K562 (cell line): ENCODE measurements at regions not wholly inside any gene's neighbourhood (a gene's known extent, or its start where the extent isn't known, plus 50 kb on each side); places are given as distances from the start of the nearest gene placed in this dataset.

ENCODE experiments used
- ATAC-seq: fragments of 200-7000 bp; cut with Tn5 transposase; 3 replicates; pipeline ENCODE4 v1.9.1; 2020; ENCODE audit warnings: moderate library complexity
- BruUV-seq: library from RNA; stranded (reverse); fragments of 400-500 nt; replicated peaks from 2 replicates; lab custom pipeline; 2021; lab: Mats Ljungman, UMichigan
- CTCF ChIA-PET: fragments of 300-600 bp; formaldehyde crosslinking; extraction: SDS; loops from one replicate; lab custom pipeline; 2021; ENCODE audit warnings: low intra/inter-chr PET ratio; lab: Yijun Ruan, JAX
- POLR2A ChIA-PET: fragments of 300-600, 350-650 bp; sonication (Branson Sonifier 250); formaldehyde crosslinking; extraction: SDS; loops from one replicate; lab custom pipeline; 2021; ENCODE audit warnings: antibody characterized with exemption, inconsistent platforms; lab: Yijun Ruan, JAX
- DNase-seq, 4 experiments: peaks; one replicate each; pipeline versions ENCODE4 v3.0.0 to v3.0.0-alpha.2; 2011 to 2018; ENCODE audit warnings: low spot score in 3 of 4, mixed read lengths in 3 of 4; ENCODE audit errors: extremely low read depth in 1 of 4
- FAIRE-seq: peaks from 2 replicates; lab custom pipeline; 2011; peaks lifted over from hg19 to GRCh38; lab: Jason Lieb, UNC
- H2AFZ ChIP-seq: 2 replicates; pipeline ENCODE4 v1.6.0; 2011; ENCODE audit warnings: low read depth, low read length, control low read depth, inconsistent platforms
- H3K27ac ChIP-seq: fragments of 200-600 bp; 3 replicates; pipeline ENCODE4 v1.8.0; 2011; ENCODE audit warnings: low read depth, mild to moderate bottlenecking, control low read depth, inconsistent platforms, low read length, moderate library complexity, mixed read lengths; ENCODE audit errors: extremely low read depth
- H3K27me3 ChIP-seq, 2 experiments: fragments of 300-600 bp in 1 of 2; 2 replicates in 1 of 2; 3 replicates in 1 of 2; pipeline versions ENCODE4 v1.6.0 to v1.8.0; 2011; ENCODE audit warnings: inconsistent platforms in 2 of 2, low read length in 2 of 2, mild to moderate bottlenecking in 1 of 2, mixed read lengths in 1 of 2, moderate library complexity in 1 of 2; ENCODE audit not compliant: control insufficient read depth in 2 of 2, insufficient read depth in 2 of 2
- H3K36me3 ChIP-seq: fragments of 300-600 bp; 3 replicates; pipeline ENCODE4 v1.8.0; 2011; ENCODE audit warnings: mild to moderate bottlenecking, low read length, inconsistent platforms; ENCODE audit not compliant: control insufficient read depth, insufficient read depth
- H3K4me1 ChIP-seq, 2 experiments: fragments of 200-600 bp in 1 of 2; replicated peaks in 1 of 2; 2 replicates in 1 of 2; 3 replicates in 1 of 2; pipeline versions ENCODE4 v1.5.1 to v1.8.0; 2011; ENCODE audit warnings: inconsistent platforms in 2 of 2, low read length in 2 of 2, mild to moderate bottlenecking in 1 of 2, mixed read lengths in 1 of 2, moderate library complexity in 1 of 2; ENCODE audit not compliant: control insufficient read depth in 2 of 2, insufficient read depth in 2 of 2
- H3K4me2 ChIP-seq: 2 replicates; pipeline ENCODE4 v1.6.1; 2011; ENCODE audit warnings: low read length, control low read depth, inconsistent platforms, mixed read lengths; ENCODE audit not compliant: insufficient read depth
- H3K4me3 ChIP-seq: fragments of 200-600 bp; sonication (generic), shearing (Covaris generic); 2 replicates; pipeline ENCODE4 v1.5.1; 2016; ENCODE audit warnings: control low read depth, inconsistent platforms
- H3K79me2 ChIP-seq: fragments of 200-600 bp; 3 replicates; pipeline ENCODE4 v1.8.0; 2011; ENCODE audit warnings: low read length, inconsistent platforms; ENCODE audit not compliant: control insufficient read depth, insufficient read depth
- H3K9ac ChIP-seq, 2 experiments: 2 replicates each; pipeline versions ENCODE4 v1.6.0 to v1.6.1; 2011; ENCODE audit warnings: low read depth in 2 of 2, low read length in 2 of 2, control low read depth in 1 of 2, inconsistent platforms in 1 of 2, mild to moderate bottlenecking in 1 of 2, mixed read lengths in 1 of 2; ENCODE audit not compliant: insufficient read depth in 1 of 2
- H3K9me1 ChIP-seq: one replicate; pipeline ENCODE4 v1.6.0; 2011; ENCODE audit warnings: inconsistent platforms, mild to moderate bottlenecking, low read length, moderate library complexity; ENCODE audit not compliant: control insufficient read depth, insufficient read depth
- H3K9me3 ChIP-seq: replicated peaks from 2 replicates; pipeline ENCODE4 v1.5.1; 2011; ENCODE audit warnings: low read depth, low read length, inconsistent platforms; ENCODE audit not compliant: control insufficient read depth, insufficient read depth
- H4K20me1 ChIP-seq: replicated peaks from 2 replicates; pipeline ENCODE4 v1.6.1; 2011; ENCODE audit warnings: low read length, inconsistent platforms, mixed read lengths; ENCODE audit not compliant: control insufficient read depth, insufficient read depth
- BACH1 ChIP-seq: fragments of 200-800 bp; sonication (Bioruptor generic); IDR thresholded peaks from 2 replicates; pipeline ENCODE4 v1.6.1; 2016; ENCODE audit warnings: missing genetic modification characterization, missing compliant biosample characterization
- FOXJ3 ChIP-seq: sonication (generic); formaldehyde crosslinking; IDR thresholded peaks from 2 replicates; pipeline ENCODE4 v1.4.0; 2020; ENCODE audit warnings: mild to moderate bottlenecking, missing genetic modification reagents
- FOXP1 ChIP-seq: sonication (generic); formaldehyde crosslinking; IDR thresholded peaks from 2 replicates; pipeline ENCODE4 v1.8.0; 2022; ENCODE audit warnings: mild to moderate bottlenecking, missing genetic modification reagents
- RB1 ChIP-seq: fragments of 450-650 bp; IDR thresholded peaks from 2 replicates; pipeline ENCODE4 v1.6.1; 2017; ENCODE audit warnings: low read depth, mild to moderate bottlenecking
- RFX1 ChIP-seq: fragments of 450-650 bp; IDR thresholded peaks from 2 replicates; pipeline ENCODE4 v1.6.1; 2016; ENCODE audit warnings: mild to moderate bottlenecking, moderate library complexity
- SMC3 ChIP-seq: conservative IDR thresholded peaks from 2 replicates; pipeline ENCODE4 v1.6.1; 2011; ENCODE audit warnings: low read depth, low read length, improper control_type of control experiment; ENCODE audit not compliant: insufficient read depth
- ZBTB8A ChIP-seq: fragments of 450-650 bp; IDR thresholded peaks from 2 replicates; pipeline ENCODE4 v1.6.1; 2018; ENCODE audit warnings: mild to moderate bottlenecking, moderate library complexity; ENCODE audit not compliant: partially characterized antibody
- ZNF444 ChIP-seq: fragments of 250-450 bp; sonication (Bioruptor Pico); IDR thresholded peaks from 2 replicates; pipeline ENCODE4 v1.4.0; 2020; ENCODE audit warnings: mild to moderate bottlenecking, moderate library complexity
- WGBS: fragments of 100-300 bp; shearing (Covaris generic); methylation state at CpG from one replicate; pipeline ENCODE4 v1.1.6; 2016; ENCODE audit warnings: low coverage, mixed read lengths; ENCODE audit not compliant: insufficient coverage; ENCODE audit errors: missing lambda C conversion rate; 5-methylcytosine and 5-hydroxymethylcytosine counted together
- in situ Hi-C: fragments of 300-500 bp; cut with MboI; formaldehyde crosslinking; loops from 4 replicates; pipeline ENCODE4 v1.15.0; 2018; ENCODE audit warnings: inconsistent platforms, mixed read lengths
- intact Hi-C: fragments of 100-400 bp; cut with micrococcal nuclease; formaldehyde crosslinking; loops from 2 replicates; pipeline ENCODE4 v1.14.2; 2022
- TF ChIP-seq, protein P1 (sequence below): sonication (generic); formaldehyde crosslinking; IDR thresholded peaks from 2 replicates; pipeline ENCODE4 v1.8.0; 2022; ENCODE audit warnings: missing genetic modification reagents, mild to moderate bottlenecking, moderate library complexity, borderline replicate concordance
- TF ChIP-seq, protein P2 (sequence below): fragments of 450-650 bp; IDR thresholded peaks from 2 replicates; pipeline ENCODE4 v1.6.1; 2016; ENCODE audit warnings: mild to moderate bottlenecking, moderate library complexity
- TF ChIP-seq, protein P3 (sequence below): fragments of 450-650 bp; IDR thresholded peaks from one replicate; pipeline ENCODE4 v1.6.1; 2018; ENCODE audit warnings: mild to moderate bottlenecking, moderate library complexity; ENCODE audit not compliant: partially characterized antibody

DNA sequence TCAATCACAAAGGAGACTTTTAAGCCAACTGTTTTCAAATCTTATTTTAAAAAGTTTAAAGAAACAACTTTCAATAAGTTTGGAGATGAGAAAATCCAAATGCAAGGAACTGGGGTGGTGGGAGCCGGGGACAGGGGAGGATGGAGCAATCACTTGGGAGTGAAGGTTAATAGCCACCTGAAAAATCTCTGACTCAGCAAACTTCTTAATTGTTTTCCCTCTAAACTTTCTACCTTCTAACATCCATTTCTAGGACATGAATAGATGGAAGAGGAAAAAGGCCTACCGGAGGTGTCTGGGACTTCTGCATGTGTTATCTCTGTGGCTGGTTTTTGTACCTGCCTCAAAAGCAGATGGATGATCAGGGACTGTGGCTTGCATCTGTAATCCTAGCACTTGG is 360.6 kb downstream of the OSTF1 start:
- POLR2A ChIA-PET: no interaction called here
- H3K9me3 ChIP-seq: no peaks in the 10 kb centered on the region
- intact Hi-C loops (no loop called here), in situ Hi-C loops (no loop called here)
- no peak for FAIRE-seq
- no peak overlapping the region for H3K4me3 ChIP-seq
- H3K36me3 ChIP-seq: no peaks in the 10 kb centered on the region
- ATAC-seq: no peak
- no peaks in the 10 kb centered on the region for H3K4me1 ChIP-seq
- CTCF ChIA-PET: no interaction called here
- 0% methylated on average over 1 of the region's 2 CpGs for WGBS
- no peak overlapping the region for H2AFZ ChIP-seq
- no peaks in the 10 kb centered on the region for H3K9me1 ChIP-seq
- no peak overlapping the region for H3K9ac ChIP-seq
- H3K4me2 ChIP-seq: no peak overlapping the region
- no peaks in the 10 kb centered on the region for H3K79me2 ChIP-seq
- H3K27ac ChIP-seq: no peak overlapping the region
- BruUV-seq: no TSS peak
- no peaks in the 10 kb centered on the region for H4K20me1 ChIP-seq
- no peaks in the 10 kb centered on the region for H3K27me3 ChIP-seq
- DNase-seq: no peak
- TF ChIP-seq, protein P1, sequence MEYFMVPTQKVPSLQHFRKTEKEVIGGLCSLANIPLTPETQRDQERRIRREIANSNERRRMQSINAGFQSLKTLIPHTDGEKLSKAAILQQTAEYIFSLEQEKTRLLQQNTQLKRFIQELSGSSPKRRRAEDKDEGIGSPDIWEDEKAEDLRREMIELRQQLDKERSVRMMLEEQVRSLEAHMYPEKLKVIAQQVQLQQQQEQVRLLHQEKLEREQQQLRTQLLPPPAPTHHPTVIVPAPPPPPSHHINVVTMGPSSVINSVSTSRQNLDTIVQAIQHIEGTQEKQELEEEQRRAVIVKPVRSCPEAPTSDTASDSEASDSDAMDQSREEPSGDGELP (CRISPR knock-in tag): no peak
- TF ChIP-seq, protein P2, sequence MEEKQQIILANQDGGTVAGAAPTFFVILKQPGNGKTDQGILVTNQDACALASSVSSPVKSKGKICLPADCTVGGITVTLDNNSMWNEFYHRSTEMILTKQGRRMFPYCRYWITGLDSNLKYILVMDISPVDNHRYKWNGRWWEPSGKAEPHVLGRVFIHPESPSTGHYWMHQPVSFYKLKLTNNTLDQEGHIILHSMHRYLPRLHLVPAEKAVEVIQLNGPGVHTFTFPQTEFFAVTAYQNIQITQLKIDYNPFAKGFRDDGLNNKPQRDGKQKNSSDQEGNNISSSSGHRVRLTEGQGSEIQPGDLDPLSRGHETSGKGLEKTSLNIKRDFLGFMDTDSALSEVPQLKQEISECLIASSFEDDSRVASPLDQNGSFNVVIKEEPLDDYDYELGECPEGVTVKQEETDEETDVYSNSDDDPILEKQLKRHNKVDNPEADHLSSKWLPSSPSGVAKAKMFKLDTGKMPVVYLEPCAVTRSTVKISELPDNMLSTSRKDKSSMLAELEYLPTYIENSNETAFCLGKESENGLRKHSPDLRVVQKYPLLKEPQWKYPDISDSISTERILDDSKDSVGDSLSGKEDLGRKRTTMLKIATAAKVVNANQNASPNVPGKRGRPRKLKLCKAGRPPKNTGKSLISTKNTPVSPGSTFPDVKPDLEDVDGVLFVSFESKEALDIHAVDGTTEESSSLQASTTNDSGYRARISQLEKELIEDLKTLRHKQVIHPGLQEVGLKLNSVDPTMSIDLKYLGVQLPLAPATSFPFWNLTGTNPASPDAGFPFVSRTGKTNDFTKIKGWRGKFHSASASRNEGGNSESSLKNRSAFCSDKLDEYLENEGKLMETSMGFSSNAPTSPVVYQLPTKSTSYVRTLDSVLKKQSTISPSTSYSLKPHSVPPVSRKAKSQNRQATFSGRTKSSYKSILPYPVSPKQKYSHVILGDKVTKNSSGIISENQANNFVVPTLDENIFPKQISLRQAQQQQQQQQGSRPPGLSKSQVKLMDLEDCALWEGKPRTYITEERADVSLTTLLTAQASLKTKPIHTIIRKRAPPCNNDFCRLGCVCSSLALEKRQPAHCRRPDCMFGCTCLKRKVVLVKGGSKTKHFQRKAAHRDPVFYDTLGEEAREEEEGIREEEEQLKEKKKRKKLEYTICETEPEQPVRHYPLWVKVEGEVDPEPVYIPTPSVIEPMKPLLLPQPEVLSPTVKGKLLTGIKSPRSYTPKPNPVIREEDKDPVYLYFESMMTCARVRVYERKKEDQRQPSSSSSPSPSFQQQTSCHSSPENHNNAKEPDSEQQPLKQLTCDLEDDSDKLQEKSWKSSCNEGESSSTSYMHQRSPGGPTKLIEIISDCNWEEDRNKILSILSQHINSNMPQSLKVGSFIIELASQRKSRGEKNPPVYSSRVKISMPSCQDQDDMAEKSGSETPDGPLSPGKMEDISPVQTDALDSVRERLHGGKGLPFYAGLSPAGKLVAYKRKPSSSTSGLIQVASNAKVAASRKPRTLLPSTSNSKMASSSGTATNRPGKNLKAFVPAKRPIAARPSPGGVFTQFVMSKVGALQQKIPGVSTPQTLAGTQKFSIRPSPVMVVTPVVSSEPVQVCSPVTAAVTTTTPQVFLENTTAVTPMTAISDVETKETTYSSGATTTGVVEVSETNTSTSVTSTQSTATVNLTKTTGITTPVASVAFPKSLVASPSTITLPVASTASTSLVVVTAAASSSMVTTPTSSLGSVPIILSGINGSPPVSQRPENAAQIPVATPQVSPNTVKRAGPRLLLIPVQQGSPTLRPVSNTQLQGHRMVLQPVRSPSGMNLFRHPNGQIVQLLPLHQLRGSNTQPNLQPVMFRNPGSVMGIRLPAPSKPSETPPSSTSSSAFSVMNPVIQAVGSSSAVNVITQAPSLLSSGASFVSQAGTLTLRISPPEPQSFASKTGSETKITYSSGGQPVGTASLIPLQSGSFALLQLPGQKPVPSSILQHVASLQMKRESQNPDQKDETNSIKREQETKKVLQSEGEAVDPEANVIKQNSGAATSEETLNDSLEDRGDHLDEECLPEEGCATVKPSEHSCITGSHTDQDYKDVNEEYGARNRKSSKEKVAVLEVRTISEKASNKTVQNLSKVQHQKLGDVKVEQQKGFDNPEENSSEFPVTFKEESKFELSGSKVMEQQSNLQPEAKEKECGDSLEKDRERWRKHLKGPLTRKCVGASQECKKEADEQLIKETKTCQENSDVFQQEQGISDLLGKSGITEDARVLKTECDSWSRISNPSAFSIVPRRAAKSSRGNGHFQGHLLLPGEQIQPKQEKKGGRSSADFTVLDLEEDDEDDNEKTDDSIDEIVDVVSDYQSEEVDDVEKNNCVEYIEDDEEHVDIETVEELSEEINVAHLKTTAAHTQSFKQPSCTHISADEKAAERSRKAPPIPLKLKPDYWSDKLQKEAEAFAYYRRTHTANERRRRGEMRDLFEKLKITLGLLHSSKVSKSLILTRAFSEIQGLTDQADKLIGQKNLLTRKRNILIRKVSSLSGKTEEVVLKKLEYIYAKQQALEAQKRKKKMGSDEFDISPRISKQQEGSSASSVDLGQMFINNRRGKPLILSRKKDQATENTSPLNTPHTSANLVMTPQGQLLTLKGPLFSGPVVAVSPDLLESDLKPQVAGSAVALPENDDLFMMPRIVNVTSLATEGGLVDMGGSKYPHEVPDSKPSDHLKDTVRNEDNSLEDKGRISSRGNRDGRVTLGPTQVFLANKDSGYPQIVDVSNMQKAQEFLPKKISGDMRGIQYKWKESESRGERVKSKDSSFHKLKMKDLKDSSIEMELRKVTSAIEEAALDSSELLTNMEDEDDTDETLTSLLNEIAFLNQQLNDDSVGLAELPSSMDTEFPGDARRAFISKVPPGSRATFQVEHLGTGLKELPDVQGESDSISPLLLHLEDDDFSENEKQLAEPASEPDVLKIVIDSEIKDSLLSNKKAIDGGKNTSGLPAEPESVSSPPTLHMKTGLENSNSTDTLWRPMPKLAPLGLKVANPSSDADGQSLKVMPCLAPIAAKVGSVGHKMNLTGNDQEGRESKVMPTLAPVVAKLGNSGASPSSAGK: no peak
- TF ChIP-seq SMC3 (no peak), ZBTB8A (no peak), FOXP1 (no peak), RFX1 (no peak), BACH1 (tag) (no peak), RB1 (no peak), FOXJ3 (no peak), ZNF444 (CRISPR knock-in tag) (no peak)
- TF ChIP-seq, protein P3, sequence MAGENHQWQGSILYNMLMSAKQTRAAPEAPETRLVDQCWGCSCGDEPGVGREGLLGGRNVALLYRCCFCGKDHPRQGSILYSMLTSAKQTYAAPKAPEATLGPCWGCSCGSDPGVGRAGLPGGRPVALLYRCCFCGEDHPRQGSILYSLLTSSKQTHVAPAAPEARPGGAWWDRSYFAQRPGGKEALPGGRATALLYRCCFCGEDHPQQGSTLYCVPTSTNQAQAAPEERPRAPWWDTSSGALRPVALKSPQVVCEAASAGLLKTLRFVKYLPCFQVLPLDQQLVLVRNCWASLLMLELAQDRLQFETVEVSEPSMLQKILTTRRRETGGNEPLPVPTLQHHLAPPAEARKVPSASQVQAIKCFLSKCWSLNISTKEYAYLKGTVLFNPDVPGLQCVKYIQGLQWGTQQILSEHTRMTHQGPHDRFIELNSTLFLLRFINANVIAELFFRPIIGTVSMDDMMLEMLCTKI: no peak
